ENCODE measurements at regions not wholly inside any gene's neighbourhood (a gene's known extent, or its start where the extent isn't known, plus 50 kb on each side); places are given as distances from the start of the nearest gene placed in this dataset.

GRCh38 chr14:83019744-83020414 lies 1486.2 kb upstream of the SEL1L start:
- no peaks in the 10 kb centered on the region for H3K9me3 Mint-ChIP-seq (ENCODE audit: unreplicated experiment)
- H3K4me1 Mint-ChIP-seq (ENCODE audit: unreplicated experiment): no peaks in the 10 kb centered on the region
- no peaks in the 10 kb centered on the region for H3K36me3 Mint-ChIP-seq (ENCODE audit: unreplicated experiment)
- H3K27ac Mint-ChIP-seq (ENCODE audit: unreplicated experiment): no peak overlapping the region
- H3K4me3 Mint-ChIP-seq (ENCODE audit: unreplicated experiment): no peak overlapping the region
- peaks cover 3% of the 10 kb centered on the region for H3K27me3 Mint-ChIP-seq (ENCODE audit: unreplicated experiment)
- TF ChIP-seq CTCF (IDR thresholded peaks at IDR 0.05): no peak
- DNase-seq (ENCODE audit: extremely low spot score, unreplicated experiment): no peak

DNA sequence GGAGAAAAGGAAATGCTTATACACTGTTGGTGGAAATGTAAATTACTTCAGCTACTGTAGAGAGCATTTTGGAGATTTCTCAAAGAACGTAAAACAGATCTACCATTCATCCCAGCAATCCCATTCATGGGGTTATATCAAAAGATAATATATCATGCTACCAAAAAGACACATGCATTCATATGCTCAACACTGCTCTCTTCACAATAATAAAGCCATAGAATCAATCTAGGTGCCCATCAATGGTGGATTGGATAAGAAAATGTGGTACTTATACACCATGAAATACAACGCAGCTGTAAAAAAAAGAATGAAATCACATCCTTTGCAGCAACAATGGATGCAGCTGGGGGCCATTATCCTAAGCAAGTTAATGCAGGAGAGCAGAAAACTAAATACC lies 1487.7 kb upstream of the SEL1L start:
- no peaks in the 10 kb centered on the region for H3K4me1 Mint-ChIP-seq (ENCODE audit: unreplicated experiment)
- H3K27ac Mint-ChIP-seq (ENCODE audit: unreplicated experiment): no peak overlapping the region
- TF ChIP-seq CTCF (IDR thresholded peaks at IDR 0.05): no peak
- no peaks in the 10 kb centered on the region for H3K9me3 Mint-ChIP-seq (ENCODE audit: unreplicated experiment)
- H3K4me3 Mint-ChIP-seq (ENCODE audit: unreplicated experiment): no peak overlapping the region
- no peak for DNase-seq (ENCODE audit: extremely low spot score, unreplicated experiment)
- H3K27me3 Mint-ChIP-seq (ENCODE audit: unreplicated experiment): peaks cover 3% of the 10 kb centered on the region
- no peaks in the 10 kb centered on the region for H3K36me3 Mint-ChIP-seq (ENCODE audit: unreplicated experiment)

- no peak for TF ChIP-seq CTCF (IDR thresholded peaks at IDR 0.05)
- Mint-ChIP-seq H3K27me3 (ENCODE audit: unreplicated experiment) (peaks cover 3% of the 10 kb centered on the region), H3K27ac (ENCODE audit: unreplicated experiment) (no peak overlapping the region), H3K4me1 (ENCODE audit: unreplicated experiment) (no peaks in the 10 kb centered on the region), H3K9me3 (ENCODE audit: unreplicated experiment) (no peaks in the 10 kb centered on the region), H3K36me3 (ENCODE audit: unreplicated experiment) (no peaks in the 10 kb centered on the region), H3K4me3 (ENCODE audit: unreplicated experiment) (no peak overlapping the region)
- DNase-seq (ENCODE audit: extremely low spot score, unreplicated experiment): no peak
These were observed 1489.7 kb upstream of the SEL1L start for GRCh38 chr14:83023369-83023768.

DNA sequence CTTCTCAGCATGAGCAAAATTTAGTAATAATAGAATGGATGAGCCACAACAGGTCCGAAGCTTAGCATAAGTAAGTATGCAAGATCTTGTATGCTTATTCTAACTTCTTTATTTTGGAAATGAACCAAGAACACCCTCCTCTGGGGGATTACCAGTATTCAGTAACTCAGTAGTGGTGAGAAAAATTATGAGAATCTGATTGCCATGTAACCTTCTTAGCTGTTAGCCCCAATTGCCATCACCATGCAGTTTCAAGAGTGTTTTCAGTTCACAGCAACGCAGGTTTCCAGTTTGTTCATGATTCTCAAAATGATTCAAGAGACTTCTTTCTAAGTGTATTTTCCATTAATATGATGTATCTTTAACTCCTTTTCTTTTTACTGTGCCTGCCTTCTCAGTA lies 1507.6 kb upstream of the SEL1L start:
- Mint-ChIP-seq H3K27me3 (ENCODE audit: unreplicated experiment) (peaks cover 9% of the 10 kb centered on the region), H3K4me3 (ENCODE audit: unreplicated experiment) (no peak overlapping the region), H3K4me1 (ENCODE audit: unreplicated experiment) (no peaks in the 10 kb centered on the region), H3K36me3 (ENCODE audit: unreplicated experiment) (no peaks in the 10 kb centered on the region), H3K9me3 (ENCODE audit: unreplicated experiment) (no peaks in the 10 kb centered on the region), H3K27ac (ENCODE audit: unreplicated experiment) (no peak overlapping the region)
- TF ChIP-seq CTCF (IDR thresholded peaks at IDR 0.05): no peak
- no peak for DNase-seq (ENCODE audit: extremely low spot score, unreplicated experiment)

- Mint-ChIP-seq H3K9me3 (ENCODE audit: unreplicated experiment) (no peaks in the 10 kb centered on the region), H3K4me3 (ENCODE audit: unreplicated experiment) (no peak overlapping the region), H3K27me3 (ENCODE audit: unreplicated experiment) (peaks cover 9% of the 10 kb centered on the region), H3K4me1 (ENCODE audit: unreplicated experiment) (no peaks in the 10 kb centered on the region), H3K36me3 (ENCODE audit: unreplicated experiment) (no peaks in the 10 kb centered on the region), H3K27ac (ENCODE audit: unreplicated experiment) (no peak overlapping the region)
- no peak for DNase-seq (ENCODE audit: extremely low spot score, unreplicated experiment)
- no peak for TF ChIP-seq CTCF (IDR thresholded peaks at IDR 0.05)
These were observed 1509.2 kb upstream of the SEL1L start for GRCh38 chr14:83042858-83043257.

Data from osteocyte (in vitro differentiated cells).